K562 (cell line): ENCODE measurements at regions not wholly inside any gene's neighbourhood (a gene's known extent, or its start where the extent isn't known, plus 50 kb on each side); places are given as distances from the start of the nearest gene placed in this dataset.

Source experiments
- ATAC-seq: fragments of 200-7000 bp; cut with Tn5 transposase; 3 replicates; pipeline ENCODE4 v1.9.1; 2020; ENCODE audit warnings: moderate library complexity
- BruUV-seq: library from RNA; stranded (reverse); fragments of 400-500 nt; replicated peaks from 2 replicates; lab custom pipeline; 2021; lab: Mats Ljungman, UMichigan
- CTCF ChIA-PET: fragments of 300-600 bp; formaldehyde crosslinking; extraction: SDS; loops from one replicate; lab custom pipeline; 2021; ENCODE audit warnings: low intra/inter-chr PET ratio; lab: Yijun Ruan, JAX
- POLR2A ChIA-PET: fragments of 300-600, 350-650 bp; sonication (Branson Sonifier 250); formaldehyde crosslinking; extraction: SDS; loops from one replicate; lab custom pipeline; 2021; ENCODE audit warnings: antibody characterized with exemption, inconsistent platforms; lab: Yijun Ruan, JAX
- DNase-seq, 4 experiments: peaks; one replicate each; pipeline versions ENCODE4 v3.0.0 to v3.0.0-alpha.2; 2011 to 2018; ENCODE audit warnings: low spot score in 3 of 4, mixed read lengths in 3 of 4; ENCODE audit errors: extremely low read depth in 1 of 4
- FAIRE-seq: peaks from 2 replicates; lab custom pipeline; 2011; peaks lifted over from hg19 to GRCh38; lab: Jason Lieb, UNC
- H2AFZ ChIP-seq: 2 replicates; pipeline ENCODE4 v1.6.0; 2011; ENCODE audit warnings: low read depth, low read length, control low read depth, inconsistent platforms
- H3K27ac ChIP-seq: fragments of 200-600 bp; 3 replicates; pipeline ENCODE4 v1.8.0; 2011; ENCODE audit warnings: low read depth, mild to moderate bottlenecking, control low read depth, inconsistent platforms, low read length, moderate library complexity, mixed read lengths; ENCODE audit errors: extremely low read depth
- H3K27me3 ChIP-seq, 2 experiments: fragments of 300-600 bp in 1 of 2; 2 replicates in 1 of 2; 3 replicates in 1 of 2; pipeline versions ENCODE4 v1.6.0 to v1.8.0; 2011; ENCODE audit warnings: inconsistent platforms in 2 of 2, low read length in 2 of 2, mild to moderate bottlenecking in 1 of 2, mixed read lengths in 1 of 2, moderate library complexity in 1 of 2; ENCODE audit not compliant: control insufficient read depth in 2 of 2, insufficient read depth in 2 of 2
- H3K36me3 ChIP-seq: fragments of 300-600 bp; 3 replicates; pipeline ENCODE4 v1.8.0; 2011; ENCODE audit warnings: mild to moderate bottlenecking, low read length, inconsistent platforms; ENCODE audit not compliant: control insufficient read depth, insufficient read depth
- H3K4me1 ChIP-seq, 2 experiments: fragments of 200-600 bp in 1 of 2; replicated peaks in 1 of 2; 2 replicates in 1 of 2; 3 replicates in 1 of 2; pipeline versions ENCODE4 v1.5.1 to v1.8.0; 2011; ENCODE audit warnings: inconsistent platforms in 2 of 2, low read length in 2 of 2, mild to moderate bottlenecking in 1 of 2, mixed read lengths in 1 of 2, moderate library complexity in 1 of 2; ENCODE audit not compliant: control insufficient read depth in 2 of 2, insufficient read depth in 2 of 2
- H3K4me2 ChIP-seq: 2 replicates; pipeline ENCODE4 v1.6.1; 2011; ENCODE audit warnings: low read length, control low read depth, inconsistent platforms, mixed read lengths; ENCODE audit not compliant: insufficient read depth
- H3K4me3 ChIP-seq: fragments of 200-600 bp; sonication (generic), shearing (Covaris generic); 2 replicates; pipeline ENCODE4 v1.5.1; 2016; ENCODE audit warnings: control low read depth, inconsistent platforms
- H3K79me2 ChIP-seq: fragments of 200-600 bp; 3 replicates; pipeline ENCODE4 v1.8.0; 2011; ENCODE audit warnings: low read length, inconsistent platforms; ENCODE audit not compliant: control insufficient read depth, insufficient read depth
- H3K9ac ChIP-seq, 2 experiments: 2 replicates each; pipeline versions ENCODE4 v1.6.0 to v1.6.1; 2011; ENCODE audit warnings: low read depth in 2 of 2, low read length in 2 of 2, control low read depth in 1 of 2, inconsistent platforms in 1 of 2, mild to moderate bottlenecking in 1 of 2, mixed read lengths in 1 of 2; ENCODE audit not compliant: insufficient read depth in 1 of 2
- H3K9me1 ChIP-seq: one replicate; pipeline ENCODE4 v1.6.0; 2011; ENCODE audit warnings: inconsistent platforms, mild to moderate bottlenecking, low read length, moderate library complexity; ENCODE audit not compliant: control insufficient read depth, insufficient read depth
- H3K9me3 ChIP-seq: replicated peaks from 2 replicates; pipeline ENCODE4 v1.5.1; 2011; ENCODE audit warnings: low read depth, low read length, inconsistent platforms; ENCODE audit not compliant: control insufficient read depth, insufficient read depth
- H4K20me1 ChIP-seq: replicated peaks from 2 replicates; pipeline ENCODE4 v1.6.1; 2011; ENCODE audit warnings: low read length, inconsistent platforms, mixed read lengths; ENCODE audit not compliant: control insufficient read depth, insufficient read depth
- CEBPB ChIP-seq: fragments of 450-650 bp; IDR thresholded peaks from 2 replicates; pipeline ENCODE4 v1.6.1; 2016; ENCODE audit warnings: missing genetic modification characterization, missing compliant biosample characterization
- GMEB1 ChIP-seq: fragments of 250-450 bp; sonication (Bioruptor Pico); IDR thresholded peaks from 2 replicates; pipeline ENCODE4 v1.4.0; 2020; ENCODE audit warnings: mild to moderate bottlenecking
- ZNF280A ChIP-seq: fragments of 450-650 bp; IDR thresholded peaks from 2 replicates; pipeline ENCODE4 v1.6.1; 2018; ENCODE audit warnings: mild to moderate bottlenecking, low read depth; ENCODE audit not compliant: partially characterized antibody
- ZNF407 ChIP-seq: fragments of 450-650 bp; IDR thresholded peaks from 2 replicates; pipeline ENCODE4 v1.6.1; 2016; ENCODE audit warnings: low read depth
- whole genome bisulfite sequencing: fragments of 100-300 bp; shearing (Covaris generic); methylation state at CpG from one replicate; pipeline ENCODE4 v1.1.6; 2016; ENCODE audit warnings: low coverage, mixed read lengths; ENCODE audit not compliant: insufficient coverage; ENCODE audit errors: missing lambda C conversion rate; 5-methylcytosine and 5-hydroxymethylcytosine counted together
- in situ Hi-C: fragments of 300-500 bp; cut with MboI; formaldehyde crosslinking; loops from 4 replicates; pipeline ENCODE4 v1.15.0; 2018; ENCODE audit warnings: inconsistent platforms, mixed read lengths
- intact Hi-C: fragments of 100-400 bp; cut with micrococcal nuclease; formaldehyde crosslinking; loops from 2 replicates; pipeline ENCODE4 v1.14.2; 2022

GRCh38 chr7:152495867-152496266 is 60.1 kb upstream of the KMT2C start:
- intact Hi-C loops (no loop called here), in situ Hi-C loops (no loop called here)
- Histone ChIP-seq H3K4me2 (no peak overlapping the region), H3K9me1 (no peaks in the 10 kb centered on the region), H2AFZ (no peak overlapping the region), H3K36me3 (no peaks in the 10 kb centered on the region), H3K79me2 (no peaks in the 10 kb centered on the region), H4K20me1 (no peaks in the 10 kb centered on the region), H3K27me3 (peaks cover 2 to 13% of the 10 kb centered on the region in 2 experiments; a peak in 2 of 5 replicates), H3K9me3 (no peaks in the 10 kb centered on the region), H3K4me3 (no peak overlapping the region), H3K9ac (no peak overlapping the region), H3K4me1 (no peaks in the 10 kb centered on the region), H3K27ac (no peak overlapping the region)
- no peak for DNase-seq
- BruUV-seq: no TSS peak
- ChIA-PET POLR2A (interaction anchor here (0.7 to 1.0 kb wide), 3 partner anchors 12 to 28 kb away, joined by 3 to 7 read pairs (median 3); no protein-coding TSS in a partner anchor), CTCF (no interaction called here)
- no peak for ATAC-seq
- FAIRE-seq: no peak
- WGBS: 40% methylated on average over 2 of the region's 2 CpGs
- TF ChIP-seq CEBPB (tag): no peak
- peak; percentile 10 for TF ChIP-seq ZNF280A

- ATAC-seq (no peak), FAIRE-seq (no peak), DNase-seq (no peak)
- ChIA-PET POLR2A (interaction anchor here (1.0 to 1.7 kb wide), 4 partner anchors 8 to 29 kb away, joined by 3 to 5 read pairs (median 4); no protein-coding TSS in a partner anchor), CTCF (no interaction called here)
- Histone ChIP-seq H3K27me3 (peaks cover 2 to 13% of the 10 kb centered on the region in 2 experiments; a peak in 2 of 5 replicates), H4K20me1 (no peaks in the 10 kb centered on the region), H3K9me3 (no peaks in the 10 kb centered on the region), H3K9ac (no peak overlapping the region), H3K27ac (no peak overlapping the region), H3K4me1 (no peaks in the 10 kb centered on the region), H3K36me3 (no peaks in the 10 kb centered on the region), H3K4me3 (no peak overlapping the region), H3K79me2 (no peaks in the 10 kb centered on the region), H3K9me1 (no peaks in the 10 kb centered on the region), H2AFZ (no peak overlapping the region), H3K4me2 (no peak overlapping the region)
- BruUV-seq: no TSS peak
- intact Hi-C loops: no loop called here
- 1% methylated on average over 3 of the region's 3 CpGs for WGBS
- in situ Hi-C loops: no loop called here
- TF ChIP-seq ZNF407 (no peak), GMEB1 (CRISPR knock-in tag) (no peak)
Observed at GRCh38 chr7:152492952-152493351, 57.1 kb upstream of the KMT2C start.
